ENCODE measurements at regions not wholly inside any gene's neighbourhood (a gene's known extent, or its start where the extent isn't known, plus 50 kb on each side); places are given as distances from the start of the nearest gene placed in this dataset.
"Not testable (repeated sequence)": the region's sequence is repeated elsewhere in the genome, so short reads cannot be mapped to it uniquely, and the experiment has no call there.

- no peak for DNase-seq
Observed at GRCh38 chr3:40649346-40649745, 124.6 kb downstream of the ZNF621 start.

- DNase-seq: no peak
Observed at GRCh38 chr3:40652072-40652471, 127.3 kb downstream of the ZNF621 start.

GRCh38 chr3:40653001-40653400 is 128.2 kb downstream of the ZNF621 start:
- DNase-seq: no peak

GRCh38 chr3:40653878-40654277 is 129.1 kb downstream of the ZNF621 start:
- DNase-seq: no peak

GRCh38 chr3:40655551-40655950 is 130.8 kb downstream of the ZNF621 start:
- no peak for DNase-seq

- DNase-seq: no peak
Observed at GRCh38 chr3:40657623-40658022, 132.9 kb downstream of the ZNF621 start.

- DNase-seq: no peak
Observed at GRCh38 chr3:40658305-40658704, 133.5 kb downstream of the ZNF621 start.

- DNase-seq: no peak
Observed at GRCh38 chr3:40660554-40660953, 135.8 kb downstream of the ZNF621 start.

- no peak for DNase-seq
Observed at GRCh38 chr3:40661284-40661683, 136.5 kb downstream of the ZNF621 start.

- no peak for DNase-seq
Observed at GRCh38 chr3:40663280-40663679, 138.5 kb downstream of the ZNF621 start.

GRCh38 chr3:40669176-40669575 is 144.4 kb downstream of the ZNF621 start:
- DNase-seq: no peak

GRCh38 chr3:40672861-40673260 is 148.1 kb downstream of the ZNF621 start:
- no peak for DNase-seq

GRCh38 chr3:40677321-40677720 is 152.6 kb downstream of the ZNF621 start:
- DNase-seq: no peak

- DNase-seq: no peak
Observed at GRCh38 chr3:40677749-40678148, 153.0 kb downstream of the ZNF621 start.

- DNase-seq: no peak
Observed at GRCh38 chr3:40679290-40679689, 154.5 kb downstream of the ZNF621 start.

- DNase-seq: no peak
Observed at GRCh38 chr3:40680685-40681657, 156.2 kb downstream of the ZNF621 start.

- no peak for DNase-seq
Observed at GRCh38 chr3:40681658-40682055, 156.9 kb downstream of the ZNF621 start.

- no peak for DNase-seq
Observed at GRCh38 chr3:40689837-40690236, 165.1 kb downstream of the ZNF621 start.

- DNase-seq: no peak
Observed at GRCh38 chr3:40690749-40691451, 166.1 kb downstream of the ZNF621 start.

GRCh38 chr3:40691452-40691861 is 166.7 kb downstream of the ZNF621 start:
- DNase-seq: no peak

- DNase-seq: no peak
Observed at GRCh38 chr3:40695848-40696247, 171.1 kb downstream of the ZNF621 start.

- not testable (repeated sequence) for DNase-seq
Observed at GRCh38 chr3:40698611-40699010, 173.9 kb downstream of the ZNF621 start.

- DNase-seq: no peak
Observed at GRCh38 chr3:40701016-40701588, 176.3 kb downstream of the ZNF621 start.

GRCh38 chr3:40704224-40704623 is 179.5 kb downstream of the ZNF621 start:
- DNase-seq: no peak

Measured in activated CD4-positive, alpha-beta T cell treated with anti-CD3 and anti-CD28 coated beads, Interleukin-2, amount 50 U/mL, for 4 hours (primary cell).